RWPE2 (cell line): ENCODE measurements at regions not wholly inside any gene's neighbourhood (a gene's known extent, or its start where the extent isn't known, plus 50 kb on each side); places are given as distances from the start of the nearest gene placed in this dataset.

Experiments used
- ATAC-seq: fragments of 200-7000 bp; cut with Tn5 transposase; 3 replicates; pipeline ENCODE4 v1.9.1; 2021; ENCODE audit warnings: low read depth
- DNase-seq: peaks from one replicate; pipeline ENCODE4 v3.0.0-alpha.2; 2020; ENCODE audit warnings: low spot score
- H3K27ac ChIP-seq: fragments of 450-650 bp; 2 replicates; pipeline ENCODE4 v1.5.1; 2017; ENCODE audit warnings: mild to moderate bottlenecking; ENCODE audit not compliant: poor library complexity, severe bottlenecking
- H3K27me3 ChIP-seq: fragments of 250-450 bp; sonication (Bioruptor Pico); 2 replicates; pipeline ENCODE4 v1.5.1; 2021; ENCODE audit warnings: mild to moderate bottlenecking, moderate library complexity; ENCODE audit not compliant: insufficient read depth, poor library complexity, severe bottlenecking
- H3K36me3 ChIP-seq: fragments of 250-450 bp; sonication (Bioruptor Pico); 2 replicates; pipeline ENCODE4 v1.5.1; 2020; ENCODE audit warnings: low read depth, mild to moderate bottlenecking, moderate library complexity
- H3K4me1 ChIP-seq: fragments of 250-450 bp; sonication (Bioruptor Pico); 2 replicates; pipeline ENCODE4 v1.5.1; 2021; ENCODE audit warnings: mild to moderate bottlenecking, moderate library complexity; ENCODE audit not compliant: insufficient read depth, poor library complexity, severe bottlenecking
- H3K4me3 ChIP-seq: fragments of 250-450 bp; sonication (Bioruptor Pico); 2 replicates; pipeline ENCODE4 v1.5.1; 2021; ENCODE audit warnings: mild to moderate bottlenecking, moderate library complexity; ENCODE audit not compliant: severe bottlenecking
- H3K9me3 ChIP-seq: fragments of 250-450 bp; sonication (Bioruptor Pico); 2 replicates; pipeline ENCODE4 v1.5.1; 2021; ENCODE audit warnings: mild to moderate bottlenecking, moderate library complexity; ENCODE audit not compliant: severe bottlenecking
- CTCF ChIP-seq: fragments of 450-650 bp; IDR thresholded peaks from one replicate; pipeline ENCODE4 v1.5.1; 2017; ENCODE audit warnings: mild to moderate bottlenecking, moderate library complexity; ENCODE audit not compliant: poor library complexity, severe bottlenecking

DNA sequence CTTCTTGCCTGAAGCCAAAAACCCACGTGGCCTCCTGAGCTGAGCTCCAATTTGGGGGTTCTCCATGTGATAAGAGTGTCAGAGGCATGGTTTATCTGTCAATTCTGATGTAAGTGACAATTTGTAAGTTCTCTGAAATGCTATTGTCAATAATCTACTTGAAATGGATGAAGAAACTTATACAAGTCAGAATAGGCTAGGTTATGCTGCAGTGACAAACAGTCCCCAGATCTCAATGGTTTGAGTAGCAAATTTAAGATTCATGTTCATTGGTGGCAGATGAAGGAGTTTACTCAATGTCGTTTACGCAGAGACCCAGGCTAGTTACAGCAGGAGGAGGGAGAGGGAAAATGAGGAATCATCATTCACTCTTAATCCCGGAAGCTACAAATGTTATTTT lies 352.4 kb downstream of the KIF16B start:
- no peak for TF ChIP-seq CTCF
- ATAC-seq = no peak

GRCh38 chr20:16219182-16219581 lies 354.1 kb downstream of the KIF16B start:
- no peak for ATAC-seq
- Histone ChIP-seq H3K27me3 (no peaks in the 10 kb centered on the region), H3K27ac (no peak overlapping the region)

More for the DNA sequence above, 352.4 kb downstream of the KIF16B start:
- Histone ChIP-seq H3K36me3 (no peaks in the 10 kb centered on the region), H3K27me3 (no peaks in the 10 kb centered on the region), H3K27ac (no peak overlapping the region), H3K9me3 (no peaks in the 10 kb centered on the region), H3K4me3 (no peak overlapping the region), H3K4me1 (no peaks in the 10 kb centered on the region)
- no peak for DNase-seq

GRCh38 chr20:16216914-16217230 lies 356.4 kb downstream of the KIF16B start:
- no peak for DNase-seq
- no peaks in the 10 kb centered on the region for H3K27me3 ChIP-seq
- no peak overlapping the region for H3K27ac ChIP-seq
- ATAC-seq = no peak
- H3K36me3 ChIP-seq = no peaks in the 10 kb centered on the region
- no peaks in the 10 kb centered on the region for H3K9me3 ChIP-seq
- no peaks in the 10 kb centered on the region for H3K4me1 ChIP-seq
- TF ChIP-seq CTCF = no peak
- no peak overlapping the region for H3K4me3 ChIP-seq

More at GRCh38 chr20:16219182-16219581, 354.1 kb downstream of the KIF16B start:
- DNase-seq = no peak
- Histone ChIP-seq H3K36me3 (no peaks in the 10 kb centered on the region), H3K9me3 (no peaks in the 10 kb centered on the region), H3K4me1 (no peaks in the 10 kb centered on the region), H3K4me3 (no peak overlapping the region)
- TF ChIP-seq CTCF = no peak

DNA sequence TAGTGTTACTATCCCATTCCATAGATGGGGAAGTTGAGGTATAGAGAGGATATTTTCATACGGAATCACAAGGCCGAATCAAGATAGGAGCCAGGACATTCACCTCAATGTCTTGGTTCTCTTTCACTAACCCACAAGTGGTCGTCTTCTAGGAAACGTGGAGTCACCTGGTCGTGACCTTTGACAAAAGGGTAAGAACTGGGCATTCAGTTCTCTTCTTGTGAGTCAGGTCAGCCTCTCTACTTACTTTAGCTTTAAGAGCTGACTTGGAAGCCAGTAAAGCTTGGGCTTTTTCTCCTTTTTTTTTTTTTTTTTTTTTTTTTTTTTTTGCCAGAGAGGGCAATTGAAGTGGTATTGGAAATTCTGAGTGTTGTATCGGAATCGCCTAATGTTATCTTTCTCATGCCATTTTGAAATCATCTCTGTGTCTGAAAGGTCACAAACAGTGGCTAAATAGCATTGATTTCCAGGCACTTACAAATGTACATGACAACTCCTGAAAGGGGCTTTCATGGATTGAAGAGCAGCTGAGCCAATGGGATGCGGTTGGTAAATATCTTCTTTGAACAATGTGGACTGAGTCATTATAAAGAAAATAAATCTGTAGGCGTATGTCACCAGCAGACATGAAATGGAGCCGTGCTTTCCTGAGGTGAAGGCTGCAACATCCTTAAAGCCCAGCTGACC lies 356.9 kb downstream of the KIF16B start:
- no peaks in the 10 kb centered on the region for H3K4me1 ChIP-seq
- H3K27ac ChIP-seq = no peak overlapping the region
- DNase-seq = no peak
- no peaks in the 10 kb centered on the region for H3K27me3 ChIP-seq
- H3K4me3 ChIP-seq = no peak overlapping the region
- 0 out of 3 replicates have a peak, but pooled peaks have one; percentile 25 for ATAC-seq
- TF ChIP-seq CTCF = no peak
- H3K9me3 ChIP-seq = no peaks in the 10 kb centered on the region
- H3K36me3 ChIP-seq = no peaks in the 10 kb centered on the region

DNA sequence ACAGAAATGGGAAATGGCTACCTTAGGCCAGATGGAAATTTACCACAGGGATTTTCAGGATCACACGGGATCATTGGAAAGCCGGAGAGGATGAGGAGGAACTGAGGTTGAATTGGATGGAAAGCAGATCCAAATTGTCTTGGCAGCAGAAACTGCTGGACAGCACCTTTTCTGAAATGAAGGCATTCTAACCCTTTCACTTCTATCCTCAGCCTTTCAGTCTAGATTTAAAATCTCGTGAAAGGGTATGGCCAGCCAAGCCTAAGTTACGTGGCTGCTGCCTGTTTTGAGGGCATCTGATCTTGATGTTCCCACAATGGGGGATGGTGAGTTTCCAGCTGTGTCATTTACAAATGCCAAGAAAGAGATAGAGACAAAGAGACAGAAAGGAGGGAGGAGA lies 358.2 kb downstream of the KIF16B start:
- H3K9me3 ChIP-seq = no peaks in the 10 kb centered on the region
- TF ChIP-seq CTCF = no peak
- H3K4me1 ChIP-seq = no peaks in the 10 kb centered on the region
- H3K4me3 ChIP-seq = no peak overlapping the region
- no peaks in the 10 kb centered on the region for H3K27me3 ChIP-seq
- H3K27ac ChIP-seq = no peak overlapping the region
- H3K36me3 ChIP-seq = no peaks in the 10 kb centered on the region
- DNase-seq = no peak
- ATAC-seq = no peak
